Coronary artery (tissue), 2 donors: ENCODE measurements at regions not wholly inside any gene's neighbourhood (a gene's known extent, or its start where the extent isn't known, plus 50 kb on each side); places are given as distances from the start of the nearest gene placed in this dataset.

ENCODE experiments used
- DNase-seq: peaks from one replicate; pipeline ENCODE4 v3.0.0-alpha.2; 2017; ENCODE audit warnings: low spot score
- H3K27ac ChIP-seq, 2 donors: fragments of 200-600 bp; sonication (generic); one replicate each; pipeline ENCODE4 v1.5.1; 2016 to 2019
- H3K4me3 ChIP-seq: fragments of 200-600 bp; sonication (generic); 2 replicates; pipeline ENCODE4 v1.5.1; 2016; ENCODE audit warnings: mild to moderate bottlenecking, moderate library complexity
- CTCF ChIP-seq: fragments of 200-600 bp; sonication (generic); IDR thresholded peaks from one replicate; pipeline ENCODE4 v1.5.1; 2019; ENCODE audit warnings: antibody characterized with exemption

DNA sequence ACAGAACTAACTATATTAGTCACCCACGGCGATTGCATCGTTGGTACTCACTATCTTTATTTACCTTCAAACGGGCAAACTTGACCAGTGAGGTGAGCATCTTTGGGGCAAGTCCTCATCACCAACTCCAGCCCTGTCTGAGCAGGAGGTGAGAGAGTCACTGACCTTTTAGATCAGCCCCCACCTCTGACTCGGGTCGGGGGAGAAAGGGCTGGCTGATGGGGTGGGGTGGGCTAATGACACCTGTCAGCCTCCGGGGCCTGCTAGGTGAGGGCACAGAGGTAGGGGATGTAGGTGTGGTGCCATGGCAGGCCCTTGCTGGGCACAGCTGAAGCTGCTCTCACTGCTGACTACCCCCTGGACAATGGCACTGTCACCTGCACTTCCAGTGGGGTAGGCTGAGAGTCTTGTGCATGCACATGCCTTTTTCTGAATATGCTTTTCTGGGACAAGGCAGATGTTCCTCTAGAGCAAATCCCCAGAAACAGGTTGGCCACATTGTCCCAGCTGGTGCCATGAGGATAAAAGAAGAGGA, 359.5 kb upstream of the MKI67 start:
- no peak overlapping the region for H3K4me3 ChIP-seq
- TF ChIP-seq CTCF: no peak
- no peak overlapping the region for H3K27ac ChIP-seq
- DNase-seq: no peak

GRCh38 chr10:128487517-128487916, 361.3 kb upstream of the MKI67 start:
- no peak overlapping the region for H3K27ac ChIP-seq
- no peak for TF ChIP-seq CTCF
- no peak for DNase-seq
- no peak overlapping the region for H3K4me3 ChIP-seq

DNA sequence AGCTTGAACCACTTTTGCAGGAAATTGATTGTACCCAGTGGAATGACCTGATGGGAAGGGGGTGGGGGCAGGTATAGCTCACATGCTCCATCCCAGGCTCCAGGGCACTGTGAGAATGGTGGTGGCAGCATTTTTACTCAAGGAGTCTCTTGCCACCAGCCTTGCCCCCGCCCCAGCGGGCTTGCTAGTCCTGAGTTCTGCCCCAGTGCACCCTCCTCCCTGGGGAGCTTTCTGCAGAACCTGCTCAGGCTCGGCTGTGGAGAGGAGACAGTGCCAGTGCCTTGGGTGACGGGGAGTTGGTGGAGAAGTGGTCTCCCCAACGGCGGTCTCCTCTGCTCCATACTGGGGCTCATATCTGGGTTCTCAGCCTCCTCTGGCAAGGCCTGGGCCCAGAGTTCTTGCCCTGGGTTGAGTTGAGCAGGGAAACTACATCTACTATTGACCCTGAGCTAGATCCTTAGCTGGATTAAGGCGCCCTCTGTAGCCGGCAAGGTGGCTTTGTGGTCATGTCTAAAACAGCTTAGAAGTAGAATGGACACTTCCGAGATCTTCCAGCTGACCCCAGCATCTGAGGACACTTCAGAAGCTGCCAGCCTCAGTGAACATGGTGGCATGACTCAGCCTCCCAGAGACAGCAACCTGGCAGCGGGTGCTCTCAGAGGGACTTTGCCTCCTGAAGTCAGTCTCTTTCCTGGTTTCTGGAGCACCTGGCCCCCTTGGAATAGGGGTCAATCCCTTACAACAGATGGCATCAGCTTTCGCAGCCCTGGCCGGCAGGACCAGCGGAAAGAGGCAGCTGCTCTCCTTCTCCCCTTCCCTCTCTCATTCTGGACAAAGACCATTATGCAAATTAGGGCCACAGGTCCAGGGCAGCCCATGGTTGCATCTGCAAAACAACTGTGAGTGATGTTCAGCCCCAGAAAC, 363.4 kb upstream of the MKI67 start:
- no peak for TF ChIP-seq CTCF
- H3K27ac ChIP-seq: no peak overlapping the region
- H3K4me3 ChIP-seq: no peak overlapping the region
- no peak for DNase-seq

DNA sequence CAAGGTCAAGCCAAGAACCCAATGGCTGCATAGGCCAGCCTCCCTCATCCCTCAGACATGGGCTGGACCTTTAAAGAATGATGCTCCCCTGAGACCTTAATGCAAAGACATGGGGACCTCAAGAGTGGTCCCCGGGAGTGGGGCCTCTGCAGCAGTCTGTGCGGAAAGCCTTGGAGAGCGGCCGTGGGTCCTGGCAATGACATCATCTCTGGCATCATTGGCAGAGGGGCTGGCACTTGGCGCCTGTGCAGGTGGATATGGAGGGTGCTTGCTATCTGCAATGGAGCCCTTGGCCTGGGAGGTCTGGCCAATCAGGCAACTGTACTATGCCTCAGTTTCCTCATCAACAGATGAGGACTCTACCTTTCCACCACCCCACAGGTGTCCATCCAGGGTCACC, 365.5 kb upstream of the MKI67 start:
- no peak overlapping the region for H3K4me3 ChIP-seq
- H3K27ac ChIP-seq: no peak overlapping the region
- no peak for TF ChIP-seq CTCF
- no peak for DNase-seq

- DNase-seq: no peak
- no peak for TF ChIP-seq CTCF
- H3K4me3 ChIP-seq: no peak overlapping the region
- no peak overlapping the region for H3K27ac ChIP-seq
Observed at GRCh38 chr10:128493811-128494210, 367.6 kb upstream of the MKI67 start.

DNA sequence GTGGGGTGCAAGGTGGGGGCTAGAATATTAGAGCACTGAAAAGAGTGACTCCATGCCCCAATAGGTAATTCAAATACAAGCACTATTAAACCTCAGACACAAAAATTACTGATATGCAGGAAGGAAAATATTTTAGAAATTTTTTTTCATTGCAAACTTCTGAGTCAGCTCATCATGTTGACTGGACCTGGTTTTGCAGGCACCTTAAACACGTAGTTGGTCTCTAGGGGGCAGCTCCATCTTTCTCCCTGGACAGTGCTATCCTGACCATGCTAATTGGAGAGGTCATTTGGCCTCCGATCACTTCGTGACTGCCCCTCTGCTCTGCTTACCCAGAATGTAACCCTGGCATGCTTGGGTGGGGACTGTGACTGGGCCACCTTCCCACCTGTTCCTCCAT, 368.4 kb upstream of the MKI67 start:
- Histone ChIP-seq H3K27ac (no peak overlapping the region), H3K4me3 (no peak overlapping the region)
- DNase-seq: no peak
- no peak for TF ChIP-seq CTCF
